Lower leg skin (tissue), 4 donors: ENCODE measurements at regions not wholly inside any gene's neighbourhood (a gene's known extent, or its start where the extent isn't known, plus 50 kb on each side); places are given as distances from the start of the nearest gene placed in this dataset.

Source experiments
- DNase-seq, 2 donors: peaks; one replicate each; pipeline ENCODE4 v3.0.0-alpha.2; 2019; ENCODE audit warnings: low spot score in 2 of 2
- H3K4me3 ChIP-seq: fragments of 200-600 bp; sonication (generic); 2 replicates; pipeline ENCODE4 v1.5.1; 2017; ENCODE audit warnings: mild to moderate bottlenecking, low read depth; ENCODE audit not compliant: poor library complexity, severe bottlenecking
- POLR2A ChIP-seq, 2 donors: fragments of 450-650 bp; IDR thresholded peaks; one replicate each; pipeline ENCODE4 v1.6.1; 2016 to 2017; ENCODE audit warnings: antibody characterized with exemption in 2 of 2, mild to moderate bottlenecking in 1 of 2, moderate library complexity in 1 of 2
- whole genome bisulfite sequencing, 2 donors: methylation state at CpG; one replicate each; pipeline ENCODE4 v1.1.5; 2018; 5-methylcytosine and 5-hydroxymethylcytosine counted together
- intact Hi-C: fragments of 100-400 bp; cut with DNase I; formaldehyde crosslinking; loops from one replicate; pipeline ENCODE4 v1.15.0; 2023; ENCODE audit warnings: low total_unique reads
- TF ChIP-seq, protein P1 (sequence below), 3 donors: fragments of 450-650 bp; IDR thresholded peaks; one replicate each; pipeline ENCODE4 v1.5.1; 2016; ENCODE audit warnings: antibody characterized with exemption in 3 of 3, mild to moderate bottlenecking in 3 of 3, moderate library complexity in 2 of 3

DNA sequence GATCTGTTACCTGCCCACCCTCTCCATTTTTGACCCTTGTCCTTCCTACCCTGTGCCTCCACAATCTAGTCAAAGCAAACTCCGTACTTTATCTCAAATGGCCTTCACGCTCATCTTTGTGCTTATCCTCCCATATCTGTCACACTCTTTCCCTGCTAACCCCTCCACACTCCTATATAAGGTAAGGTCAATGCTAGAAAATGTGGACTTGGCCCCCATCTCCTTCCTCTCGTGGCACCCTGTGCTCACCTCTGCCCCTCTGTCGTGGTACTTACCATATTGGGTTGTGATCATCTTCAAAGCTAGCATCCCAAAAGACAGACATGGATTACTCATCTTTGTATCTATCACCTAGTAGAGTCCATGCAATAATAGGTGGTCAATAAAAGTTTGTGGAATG is 127.6 kb upstream of the FOXQ1 start:
- no peak overlapping the region for H3K4me3 ChIP-seq
- no peak for DNase-seq
- WGBS, 2 donors: 96 to 97% methylated on average over 4 of the region's 4 CpGs
- intact Hi-C loops: no loop called here
- no peak for TF ChIP-seq POLR2A (IDR thresholded peaks at IDR 0.05)

DNA sequence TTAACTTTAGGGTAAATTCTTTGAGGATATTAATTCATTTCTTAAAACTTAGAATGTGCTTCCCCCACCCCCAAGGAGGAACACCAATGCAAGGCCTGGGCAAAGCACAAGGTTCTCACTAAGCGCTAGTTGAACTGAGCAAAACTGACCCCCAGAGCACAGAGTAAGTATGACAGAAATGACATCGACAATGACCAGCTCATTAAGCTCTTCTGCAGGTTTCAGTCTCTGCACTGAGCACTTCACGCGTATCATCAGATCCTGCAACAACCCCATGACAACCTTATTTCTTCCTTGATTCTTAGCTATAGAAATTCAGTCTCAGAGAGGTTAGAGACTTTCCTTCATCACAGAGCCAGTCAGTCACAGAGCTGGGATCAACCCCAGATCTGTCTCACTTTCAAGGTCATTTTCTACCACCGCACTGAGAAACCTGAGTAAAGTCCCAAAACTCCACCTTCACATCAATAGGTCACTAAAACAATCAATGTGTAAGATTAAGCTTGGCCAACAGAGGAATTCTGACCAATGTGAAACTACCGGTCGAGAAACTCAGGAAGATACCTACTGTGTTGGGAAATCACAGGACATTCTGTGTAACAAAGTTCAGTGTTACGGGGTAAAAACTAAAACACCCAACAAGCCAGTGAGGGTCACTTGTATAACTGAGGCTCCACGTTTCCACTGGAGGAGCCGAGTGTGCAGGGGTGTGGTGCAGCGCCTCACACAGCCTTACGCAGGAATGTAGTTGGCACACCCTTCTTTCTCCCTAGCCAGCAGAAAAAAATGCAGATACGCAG is 129.0 kb upstream of the FOXQ1 start:
- H3K4me3 ChIP-seq: no peak overlapping the region
- TF ChIP-seq POLR2A (IDR thresholded peaks at IDR 0.05): no peak
- TF ChIP-seq, protein P1, sequence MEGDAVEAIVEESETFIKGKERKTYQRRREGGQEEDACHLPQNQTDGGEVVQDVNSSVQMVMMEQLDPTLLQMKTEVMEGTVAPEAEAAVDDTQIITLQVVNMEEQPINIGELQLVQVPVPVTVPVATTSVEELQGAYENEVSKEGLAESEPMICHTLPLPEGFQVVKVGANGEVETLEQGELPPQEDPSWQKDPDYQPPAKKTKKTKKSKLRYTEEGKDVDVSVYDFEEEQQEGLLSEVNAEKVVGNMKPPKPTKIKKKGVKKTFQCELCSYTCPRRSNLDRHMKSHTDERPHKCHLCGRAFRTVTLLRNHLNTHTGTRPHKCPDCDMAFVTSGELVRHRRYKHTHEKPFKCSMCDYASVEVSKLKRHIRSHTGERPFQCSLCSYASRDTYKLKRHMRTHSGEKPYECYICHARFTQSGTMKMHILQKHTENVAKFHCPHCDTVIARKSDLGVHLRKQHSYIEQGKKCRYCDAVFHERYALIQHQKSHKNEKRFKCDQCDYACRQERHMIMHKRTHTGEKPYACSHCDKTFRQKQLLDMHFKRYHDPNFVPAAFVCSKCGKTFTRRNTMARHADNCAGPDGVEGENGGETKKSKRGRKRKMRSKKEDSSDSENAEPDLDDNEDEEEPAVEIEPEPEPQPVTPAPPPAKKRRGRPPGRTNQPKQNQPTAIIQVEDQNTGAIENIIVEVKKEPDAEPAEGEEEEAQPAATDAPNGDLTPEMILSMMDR (IDR thresholded peaks at IDR 0.05): no peak
- intact Hi-C loops: no loop called here
- DNase-seq: no peak
- 55% methylated on average over 13 of the region's 13 CpGs for WGBS, 2 donors

DNA sequence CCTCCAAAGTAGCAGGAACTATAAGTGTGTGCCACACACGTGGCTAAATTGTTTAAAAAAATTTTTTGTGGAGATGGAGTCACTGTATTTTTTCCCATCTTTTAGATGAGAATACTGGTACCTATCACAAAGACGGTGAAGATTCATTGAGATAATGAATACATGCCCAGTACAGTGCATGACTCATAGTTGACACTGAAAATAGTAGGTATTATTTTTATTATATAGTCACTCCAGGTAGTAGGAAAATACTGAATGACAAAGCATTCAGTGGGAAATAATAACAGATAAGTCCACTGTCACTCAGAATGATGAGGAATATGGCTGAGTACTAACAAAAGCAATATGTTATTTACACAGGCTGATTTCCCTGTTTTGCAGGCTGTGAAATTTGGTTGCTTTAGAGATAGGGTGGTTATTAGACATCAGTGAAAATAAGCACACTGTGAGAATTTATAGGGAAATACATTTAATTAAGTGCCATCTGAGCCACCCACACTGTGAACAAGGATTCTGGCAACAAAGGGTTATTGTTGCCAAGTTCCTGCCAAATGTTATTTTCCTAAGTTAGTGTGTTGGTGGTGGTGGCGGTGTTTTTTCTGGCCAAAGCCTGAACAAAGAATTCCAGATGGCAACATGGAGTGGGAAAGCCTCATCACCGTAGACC is 129.8 kb upstream of the FOXQ1 start:
- intact Hi-C loops: no loop called here
- H3K4me3 ChIP-seq: no peak overlapping the region
- TF ChIP-seq POLR2A (IDR thresholded peaks at IDR 0.05): no peak
- TF ChIP-seq, protein P1 (IDR thresholded peaks at IDR 0.05): no peak
- WGBS, 2 donors: 46 to 49% methylated on average over 4 of the region's 4 CpGs
- DNase-seq: no peak

DNA sequence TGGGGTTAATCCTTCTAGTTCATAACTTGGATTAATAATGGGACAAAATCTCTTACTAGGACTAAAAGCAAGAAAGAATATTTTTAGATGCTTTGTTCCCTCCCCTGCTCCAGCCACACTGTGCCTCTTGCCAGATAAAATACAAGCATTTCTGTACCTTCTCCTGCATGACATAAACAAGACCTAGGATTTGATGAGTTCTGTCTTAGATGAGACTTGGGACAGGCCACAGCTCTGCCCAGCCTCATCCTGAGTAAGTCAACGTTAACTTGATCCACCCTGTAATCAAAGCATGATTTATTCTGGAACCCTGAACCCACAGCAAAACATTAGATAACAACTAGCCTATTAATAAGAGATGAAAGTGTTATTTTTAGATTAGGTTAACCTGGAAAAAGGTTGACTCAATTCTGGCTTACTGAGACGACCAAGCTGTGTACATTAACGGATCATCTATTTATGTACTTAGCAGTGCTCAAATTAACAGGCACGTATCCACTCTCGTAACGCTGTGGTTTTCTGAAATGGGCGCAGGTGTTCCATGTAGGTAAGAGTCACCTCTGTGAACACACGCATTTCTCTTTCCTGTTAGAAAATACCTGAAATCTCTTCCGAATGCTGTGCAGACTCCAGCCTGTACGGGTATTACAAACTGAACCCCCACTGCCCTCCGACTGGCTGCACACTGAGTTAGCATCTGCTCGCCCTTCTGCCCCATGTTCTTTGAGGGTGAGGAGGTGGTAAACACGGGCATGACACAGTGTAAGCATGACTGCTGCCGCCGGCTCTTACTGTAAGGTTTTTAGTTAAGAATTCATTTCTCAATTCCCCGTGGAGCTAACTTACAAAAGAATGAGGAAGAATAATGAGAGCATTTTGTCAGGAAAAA is 132.1 kb upstream of the FOXQ1 start:
- TF ChIP-seq POLR2A (IDR thresholded peaks at IDR 0.05): no peak
- TF ChIP-seq, protein P1 (IDR thresholded peaks at IDR 0.05): no peak
- 84 to 87% methylated on average over 16 of the region's 16 CpGs for WGBS, 2 donors
- intact Hi-C loops: no loop called here
- no peak overlapping the region for H3K4me3 ChIP-seq
- no peak for DNase-seq

DNA sequence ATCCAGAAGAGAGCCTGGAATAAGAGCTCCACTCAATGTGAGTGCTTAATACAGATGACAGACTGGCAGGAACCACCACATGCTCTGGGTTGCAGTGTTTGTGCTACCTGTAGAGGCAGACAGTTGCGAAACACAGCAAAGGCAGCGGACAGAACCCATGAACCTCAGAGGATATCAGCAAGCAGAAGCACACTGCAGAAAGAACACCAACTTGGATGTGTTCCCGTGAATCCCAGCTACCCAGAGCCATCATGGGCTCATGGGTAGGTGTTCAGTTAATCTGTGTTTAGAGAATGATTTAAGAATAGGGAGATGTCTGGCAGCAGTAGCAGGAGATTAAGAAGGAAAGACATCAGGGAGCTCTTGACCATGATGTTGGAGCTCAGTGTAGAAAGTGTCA is 133.3 kb upstream of the FOXQ1 start:
- 89 to 90% methylated on average over 3 of the region's 3 CpGs for WGBS, 2 donors
- no peak overlapping the region for H3K4me3 ChIP-seq
- no peak for DNase-seq
- intact Hi-C loops: no loop called here
- TF ChIP-seq POLR2A (IDR thresholded peaks at IDR 0.05): no peak
- TF ChIP-seq, protein P1 (IDR thresholded peaks at IDR 0.05): no peak

DNA sequence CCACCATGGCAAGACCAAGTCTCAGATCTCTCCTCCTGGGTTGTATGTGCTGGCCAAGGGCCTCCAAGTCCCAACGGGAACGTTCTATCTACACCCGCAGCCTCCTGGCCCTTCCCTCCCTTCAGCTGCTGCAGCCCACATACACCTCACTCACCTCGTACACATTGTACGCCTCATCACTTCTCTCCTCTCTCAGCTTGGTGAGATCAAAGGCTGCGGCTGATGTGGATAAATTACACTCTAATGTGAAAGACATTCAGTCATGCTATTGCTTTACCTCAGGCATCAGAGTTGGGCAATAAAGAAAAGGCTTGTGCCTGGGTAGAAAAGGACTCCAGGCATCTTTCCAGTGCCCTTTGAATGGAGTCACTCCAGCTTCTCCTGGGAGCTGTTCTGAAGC is 135.3 kb upstream of the FOXQ1 start:
- no peak for TF ChIP-seq POLR2A (IDR thresholded peaks at IDR 0.05)
- TF ChIP-seq, protein P1 (IDR thresholded peaks at IDR 0.05): no peak
- no peak overlapping the region for H3K4me3 ChIP-seq
- 72 to 89% methylated on average over 6 of the region's 6 CpGs for WGBS, 2 donors
- intact Hi-C loops: no loop called here
- DNase-seq: no peak
